Thymus (tissue), 11 donors: ENCODE measurements at regions not wholly inside any gene's neighbourhood (a gene's known extent, or its start where the extent isn't known, plus 50 kb on each side); places are given as distances from the start of the nearest gene placed in this dataset.
"Not testable (repeated sequence)": the region's sequence is repeated elsewhere in the genome, so short reads cannot be mapped to it uniquely, and the experiment has no call there.

ENCODE experiments used
- DNase-seq, 9 donors: peaks; one replicate each; pipeline ENCODE4 v3.0.0-alpha.2; 2013; ENCODE audit warnings: low spot score in 9 of 9, low read depth in 6 of 9, missing footprints in 1 of 9
- H3K27ac ChIP-seq, 2 donors: one replicate each; pipeline ENCODE4 v1.5.1; 2013; ENCODE audit warnings: control low read depth in 1 of 2, low read depth in 1 of 2, low read length in 1 of 2, mild to moderate bottlenecking in 1 of 2, moderate library complexity in 1 of 2
- H3K27me3 ChIP-seq, 2 donors: one replicate each; pipeline ENCODE4 v1.5.1; 2013; ENCODE audit warnings: low read length in 1 of 2; ENCODE audit not compliant: control insufficient read depth in 2 of 2, insufficient read depth in 1 of 2
- H3K36me3 ChIP-seq, 2 donors: one replicate each; pipeline ENCODE4 v1.5.1; 2013; ENCODE audit warnings: low read length in 1 of 2, mild to moderate bottlenecking in 1 of 2, moderate library complexity in 1 of 2; ENCODE audit not compliant: control insufficient read depth in 2 of 2, insufficient read depth in 2 of 2
- H3K4me1 ChIP-seq, 2 donors: one replicate each; pipeline ENCODE4 v1.5.1; 2013; ENCODE audit warnings: low read length in 2 of 2; ENCODE audit not compliant: control insufficient read depth in 2 of 2, insufficient read depth in 2 of 2
- H3K4me3 ChIP-seq, 2 donors: one replicate each; pipeline ENCODE4 v1.5.1; 2013; ENCODE audit warnings: low read length in 2 of 2, control low read depth in 1 of 2, mild to moderate bottlenecking in 1 of 2
- H3K9me3 ChIP-seq, 2 donors: one replicate each; pipeline ENCODE4 v1.5.1; 2013; ENCODE audit warnings: low read length in 1 of 2, mild to moderate bottlenecking in 1 of 2; ENCODE audit not compliant: control insufficient read depth in 2 of 2, insufficient read depth in 1 of 2
- WGBS: extraction: QIAGEN DNeasy Blood & Tissue Kit; methylation state at CpG from one replicate; pipeline ENCODE4 v1.1.7; 2013; 5-methylcytosine and 5-hydroxymethylcytosine counted together
- donor health status: healthy.

DNA sequence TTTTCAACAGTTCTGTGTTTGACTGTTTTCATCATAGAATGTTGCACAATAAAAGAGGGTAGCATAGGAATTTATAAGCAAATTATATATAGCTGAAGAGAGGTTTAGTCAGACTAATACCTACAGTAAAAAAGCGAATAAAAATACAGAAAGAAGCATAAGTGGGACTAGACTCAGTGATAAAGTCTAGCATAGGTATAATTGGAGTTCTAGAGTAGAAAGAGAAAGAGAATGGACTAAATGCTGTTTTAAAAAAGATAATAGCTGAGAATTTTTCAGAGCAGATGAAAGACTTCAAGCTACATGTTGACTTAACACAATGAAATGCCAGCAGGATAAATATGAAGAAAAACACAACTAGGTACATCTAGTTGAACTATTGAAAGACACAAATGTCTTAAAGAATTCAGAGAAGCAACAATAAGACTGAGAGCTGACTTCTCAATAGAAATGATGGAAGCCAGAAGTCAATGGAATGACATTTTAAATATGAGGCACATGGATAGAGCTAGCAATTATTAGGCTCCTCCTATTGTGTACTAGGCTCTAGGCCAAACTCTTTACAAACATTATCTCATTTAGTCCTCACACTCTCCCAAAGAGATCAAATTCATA lies 573.9 kb downstream of the ZNF608 start:
- Histone ChIP-seq H3K27me3 (no peaks in the 10 kb centered on the region), H3K27ac (no peak overlapping the region), H3K4me1 (no peaks in the 10 kb centered on the region), H3K36me3 (no peaks in the 10 kb centered on the region), H3K4me3 (no peak overlapping the region), H3K9me3 (no peaks in the 10 kb centered on the region)
- WGBS: 94% methylated on average over 1 of the region's 1 CpG
- DNase-seq: no peak

DNA sequence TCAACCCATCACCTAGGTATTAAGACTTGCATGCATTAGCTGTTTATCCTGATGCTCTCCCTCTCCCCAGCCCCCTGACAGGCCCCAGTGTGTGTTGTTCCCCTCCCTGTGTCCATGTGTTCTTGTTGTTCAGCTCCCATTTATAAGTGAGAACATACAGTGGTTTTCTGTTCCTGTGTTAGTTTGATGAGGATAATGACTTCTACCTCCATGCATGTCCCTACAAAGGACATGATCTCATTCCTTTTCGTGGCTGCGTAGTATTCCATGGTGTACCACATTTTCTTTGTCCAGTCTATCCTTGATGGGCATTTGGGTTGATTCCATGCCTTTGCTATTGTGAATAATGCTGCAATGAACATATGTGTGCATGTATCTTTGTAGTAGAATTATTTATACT lies 578.3 kb downstream of the ZNF608 start:
- not testable (repeated sequence) for H3K27ac ChIP-seq, DNase-seq, H3K27me3 ChIP-seq, H3K4me1 ChIP-seq, H3K36me3 ChIP-seq, H3K9me3 ChIP-seq, H3K4me3 ChIP-seq
- 97% methylated on average over 2 of the region's 2 CpGs for WGBS

- H3K27me3 ChIP-seq: no peaks in the 10 kb centered on the region
- no peaks in the 10 kb centered on the region for H3K36me3 ChIP-seq
- H3K4me3 ChIP-seq: no peak overlapping the region
- H3K27ac ChIP-seq: peak overlapping the region; percentile 66 to 70
- no peaks in the 10 kb centered on the region for H3K9me3 ChIP-seq
- DNase-seq: peak; percentile 42 to 91 (median 76)
- 3% methylated on average over 8 of the region's 8 CpGs for WGBS
- peaks cover 14 to 26% of the 10 kb centered on the region in 2 donors for H3K4me1 ChIP-seq
These were observed 583.5 kb downstream of the ZNF608 start for GRCh38 chr5:124162767-124163532.

DNA sequence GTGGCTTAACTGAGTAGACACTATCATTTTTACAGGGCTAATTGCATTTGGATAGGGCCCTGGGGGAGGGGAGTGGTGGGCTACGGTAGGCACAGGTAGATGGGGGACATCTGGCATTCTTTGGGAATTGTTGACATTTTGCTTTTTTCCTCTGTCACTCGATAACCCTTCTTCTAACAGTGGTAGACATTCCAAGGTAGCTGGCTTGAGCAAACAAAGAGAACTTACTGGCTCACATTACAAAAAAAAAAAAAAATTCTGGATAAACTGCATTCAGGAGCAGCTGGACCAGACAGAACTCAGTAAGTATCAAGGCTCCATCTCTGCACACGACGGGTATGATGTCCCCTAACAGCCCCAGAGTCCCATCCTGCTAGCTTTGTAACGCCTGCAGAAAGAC lies 585.2 kb downstream of the ZNF608 start:
- no peaks in the 10 kb centered on the region for H3K36me3 ChIP-seq
- no peaks in the 10 kb centered on the region for H3K27me3 ChIP-seq
- WGBS: 92% methylated on average over 5 of the region's 5 CpGs
- no peak overlapping the region for H3K27ac ChIP-seq
- no peak overlapping the region for H3K4me3 ChIP-seq
- peaks cover 14 to 28% of the 10 kb centered on the region in 2 donors for H3K4me1 ChIP-seq
- H3K9me3 ChIP-seq: no peaks in the 10 kb centered on the region
- no peak for DNase-seq

- H3K36me3 ChIP-seq: no peaks in the 10 kb centered on the region
- H3K9me3 ChIP-seq: peaks cover 0 to 3% of the 10 kb centered on the region in 2 donors
- H3K4me1 ChIP-seq: peaks cover 14 to 28% of the 10 kb centered on the region in 2 donors
- DNase-seq: no peak
- H3K27me3 ChIP-seq: no peaks in the 10 kb centered on the region
- H3K4me3 ChIP-seq: no peak overlapping the region
- H3K27ac ChIP-seq: no peak overlapping the region
- WGBS: 90% methylated on average over 2 of the region's 2 CpGs
These were observed 586.2 kb downstream of the ZNF608 start for GRCh38 chr5:124160265-124160664.

GRCh38 chr5:124157320-124157719 lies 589.1 kb downstream of the ZNF608 start:
- Histone ChIP-seq H3K27me3 (no peaks in the 10 kb centered on the region), H3K4me3 (no peak overlapping the region), H3K36me3 (no peaks in the 10 kb centered on the region), H3K27ac (peak overlapping the region in 1 of 2 donors; percentile 29), H3K9me3 (peaks cover 0 to 3% of the 10 kb centered on the region in 2 donors), H3K4me1 (peaks cover 6 to 14% of the 10 kb centered on the region in 2 donors)
- DNase-seq: peak in 3 of 9 donors; percentile 21 to 60 (median 26)
- WGBS: 3% methylated on average over 2 of the region's 2 CpGs

GRCh38 chr5:124156415-124156996 lies 589.9 kb downstream of the ZNF608 start:
- H3K9me3 ChIP-seq: peaks cover 0 to 3% of the 10 kb centered on the region in 2 donors
- H3K36me3 ChIP-seq: no peaks in the 10 kb centered on the region
- H3K4me3 ChIP-seq: no peak overlapping the region
- no peak for DNase-seq
- no peaks in the 10 kb centered on the region for H3K27me3 ChIP-seq
- H3K27ac ChIP-seq: no peak overlapping the region
- H3K4me1 ChIP-seq: peaks cover 0 to 7% of the 10 kb centered on the region in 2 donors
- 71% methylated on average over 4 of the region's 4 CpGs for WGBS

- 98% methylated on average over 1 of the region's 1 CpG for WGBS
- no peaks in the 10 kb centered on the region for H3K36me3 ChIP-seq
- DNase-seq: no peak
- no peak overlapping the region for H3K27ac ChIP-seq
- H3K4me3 ChIP-seq: no peak overlapping the region
- peaks cover 0 to 3% of the 10 kb centered on the region in 2 donors for H3K9me3 ChIP-seq
- H3K4me1 ChIP-seq: peaks cover 0 to 3% of the 10 kb centered on the region in 2 donors
- H3K27me3 ChIP-seq: no peaks in the 10 kb centered on the region
These were observed 591.7 kb downstream of the ZNF608 start for GRCh38 chr5:124154714-124155113.

DNA sequence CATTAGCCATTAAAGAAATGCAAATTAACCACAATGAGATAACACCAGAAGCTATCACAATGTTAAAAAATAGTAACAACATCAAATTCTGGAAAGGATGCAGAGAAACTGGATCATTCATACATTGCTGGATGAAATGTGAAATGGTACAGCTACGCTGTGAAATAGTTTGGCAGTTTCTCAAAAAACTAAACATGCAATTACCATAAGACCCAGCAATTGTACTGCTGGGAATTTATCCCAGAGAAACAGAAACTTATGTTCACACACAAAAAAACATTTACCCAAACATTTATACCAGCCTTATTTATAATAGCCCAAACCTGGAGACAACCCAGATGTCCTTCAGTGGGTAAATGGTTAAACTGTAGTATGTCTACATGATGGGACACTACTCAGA lies 592.9 kb downstream of the ZNF608 start:
- no peaks in the 10 kb centered on the region for H3K27me3 ChIP-seq
- DNase-seq: no peak
- H3K4me3 ChIP-seq: no peak overlapping the region
- H3K9me3 ChIP-seq: peaks cover 0 to 3% of the 10 kb centered on the region in 2 donors
- WGBS: 94% methylated on average over 1 of the region's 1 CpG
- H3K36me3 ChIP-seq: no peaks in the 10 kb centered on the region
- peaks cover 0 to 3% of the 10 kb centered on the region in 2 donors for H3K4me1 ChIP-seq
- H3K27ac ChIP-seq: no peak overlapping the region
